Transverse colon (tissue), 4 donors: ENCODE measurements at regions not wholly inside any gene's neighbourhood (a gene's known extent, or its start where the extent isn't known, plus 50 kb on each side); places are given as distances from the start of the nearest gene placed in this dataset.

Experiments used
- DNase-seq: peaks from one replicate; pipeline ENCODE4 v3.0.0-alpha.2; 2019
- H3K27ac ChIP-seq, 4 donors: fragments of 200-600 bp; sonication (generic); 2 replicates each; pipeline ENCODE4 v1.5.1; 2016 to 2018; ENCODE audit warnings: inconsistent platforms in 4 of 4
- H3K27me3 ChIP-seq: fragments of 200-600 bp; sonication (generic); 2 replicates; pipeline ENCODE4 v1.5.1; 2017; ENCODE audit warnings: inconsistent platforms
- H3K36me3 ChIP-seq, 4 donors: fragments of 200-600 bp; sonication (generic); 2 replicates each; pipeline ENCODE4 v1.5.1; 2017 to 2019; ENCODE audit warnings: inconsistent platforms in 4 of 4
- H3K4me1 ChIP-seq, 4 donors: fragments of 200-600 bp; sonication (generic); 2 replicates each; pipeline ENCODE4 v1.5.1; 2017 to 2020; ENCODE audit warnings: inconsistent platforms in 4 of 4
- H3K4me3 ChIP-seq, 4 donors: fragments of 200-600 bp; sonication (generic); 1 replicate in 1 of 4; 2 replicates in 3 of 4; pipeline versions ENCODE4 v1.5.1 to v1.6.1; 2017 to 2019; ENCODE audit warnings: inconsistent platforms in 4 of 4
- H3K9me3 ChIP-seq, 2 donors: fragments of 200-600 bp; sonication (generic); 2 replicates each; pipeline ENCODE4 v1.5.1; 2017 to 2019; ENCODE audit warnings: inconsistent platforms in 2 of 2
- EP300 ChIP-seq: sonication (generic); formaldehyde crosslinking; IDR thresholded peaks from one replicate; pipeline ENCODE4 v1.6.1; 2017; ENCODE audit warnings: antibody characterized with exemption, low read depth
- POLR2A ChIP-seq: fragments of 450-650 bp; IDR thresholded peaks from one replicate; pipeline ENCODE4 v1.6.1; 2016; ENCODE audit warnings: antibody characterized with exemption, mild to moderate bottlenecking, moderate library complexity
- POLR2AphosphoS5 ChIP-seq, 3 donors: sonication (generic); formaldehyde crosslinking; IDR thresholded peaks; one replicate each; pipeline ENCODE4 v1.6.1; 2016; ENCODE audit warnings: antibody characterized with exemption in 3 of 3
- WGBS, 2 donors: methylation state at CpG; one replicate each; pipeline ENCODE4 v1.1.5; 2018; ENCODE audit warnings: low coverage in 1 of 2; 5-methylcytosine and 5-hydroxymethylcytosine counted together
- in situ Hi-C, 4 donors: fragments of 200-750 bp; cut with MboI; loops; one replicate each; pipeline versions ENCODE4 v1.15.0 to v1.15.1; 2017; ENCODE audit warnings: low sequenced_read_pairs in 3 of 4, low pct_ligation_motif_present in 1 of 4, low pct_unique_long_range_greater_than_20kb in 1 of 4
- intact Hi-C: fragments of 100-400 bp; cut with DNase I; formaldehyde crosslinking; loops from one replicate; pipeline ENCODE4 v1.15.1; 2023; ENCODE audit warnings: low total_unique reads
- TF ChIP-seq, protein P1 (sequence below), 5 experiments: fragments of 200-600 bp in 3 of 5; fragments of 450-650 bp in 2 of 5; sonication (generic) in 3 of 5; IDR thresholded peaks; 1 replicate in 2 of 5; 2 replicates in 3 of 5; pipeline ENCODE4 v1.5.1; 2016 to 2017; ENCODE audit warnings: antibody characterized with exemption in 5 of 5, inconsistent platforms in 3 of 5, mild to moderate bottlenecking in 2 of 5, moderate library complexity in 1 of 5

DNA sequence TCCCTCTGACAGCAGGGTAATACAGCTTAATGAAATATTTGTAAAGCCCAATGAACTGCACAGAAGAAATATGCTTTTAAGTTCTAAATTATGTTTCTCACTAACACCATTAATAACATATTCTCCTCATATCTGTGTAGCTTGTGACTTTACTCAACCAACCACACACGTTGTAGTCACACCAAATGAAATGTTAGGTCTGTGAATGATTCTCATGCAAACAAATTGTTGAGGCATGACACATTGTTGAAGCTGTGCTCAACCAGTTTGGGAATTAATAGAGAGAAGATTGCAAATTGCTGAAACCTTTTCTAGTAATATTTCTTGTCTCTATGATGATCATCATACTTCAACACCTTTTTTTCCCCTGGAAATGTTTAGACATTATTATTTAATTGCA lies 645.9 kb downstream of the PCDH7 start:
- Histone ChIP-seq H3K4me1 (no peaks in the 10 kb centered on the region), H3K27ac (no peak overlapping the region), H3K9me3 (no peaks in the 10 kb centered on the region), H3K27me3 (no peaks in the 10 kb centered on the region), H3K4me3 (no peak overlapping the region), H3K36me3 (no peaks in the 10 kb centered on the region)
- TF ChIP-seq, protein P1, sequence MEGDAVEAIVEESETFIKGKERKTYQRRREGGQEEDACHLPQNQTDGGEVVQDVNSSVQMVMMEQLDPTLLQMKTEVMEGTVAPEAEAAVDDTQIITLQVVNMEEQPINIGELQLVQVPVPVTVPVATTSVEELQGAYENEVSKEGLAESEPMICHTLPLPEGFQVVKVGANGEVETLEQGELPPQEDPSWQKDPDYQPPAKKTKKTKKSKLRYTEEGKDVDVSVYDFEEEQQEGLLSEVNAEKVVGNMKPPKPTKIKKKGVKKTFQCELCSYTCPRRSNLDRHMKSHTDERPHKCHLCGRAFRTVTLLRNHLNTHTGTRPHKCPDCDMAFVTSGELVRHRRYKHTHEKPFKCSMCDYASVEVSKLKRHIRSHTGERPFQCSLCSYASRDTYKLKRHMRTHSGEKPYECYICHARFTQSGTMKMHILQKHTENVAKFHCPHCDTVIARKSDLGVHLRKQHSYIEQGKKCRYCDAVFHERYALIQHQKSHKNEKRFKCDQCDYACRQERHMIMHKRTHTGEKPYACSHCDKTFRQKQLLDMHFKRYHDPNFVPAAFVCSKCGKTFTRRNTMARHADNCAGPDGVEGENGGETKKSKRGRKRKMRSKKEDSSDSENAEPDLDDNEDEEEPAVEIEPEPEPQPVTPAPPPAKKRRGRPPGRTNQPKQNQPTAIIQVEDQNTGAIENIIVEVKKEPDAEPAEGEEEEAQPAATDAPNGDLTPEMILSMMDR (IDR thresholded peaks at IDR 0.05): no peak
- no peak for TF ChIP-seq POLR2A
- no peak for TF ChIP-seq EP300
- TF ChIP-seq POLR2AphosphoS5 (IDR thresholded peaks at IDR 0.05): no peak
- WGBS, 2 donors: 41 to 45% methylated on average over 1 of the region's 1 CpG
- in situ Hi-C loops: no loop called here
- no peak for DNase-seq
- intact Hi-C loops: no loop called here

DNA sequence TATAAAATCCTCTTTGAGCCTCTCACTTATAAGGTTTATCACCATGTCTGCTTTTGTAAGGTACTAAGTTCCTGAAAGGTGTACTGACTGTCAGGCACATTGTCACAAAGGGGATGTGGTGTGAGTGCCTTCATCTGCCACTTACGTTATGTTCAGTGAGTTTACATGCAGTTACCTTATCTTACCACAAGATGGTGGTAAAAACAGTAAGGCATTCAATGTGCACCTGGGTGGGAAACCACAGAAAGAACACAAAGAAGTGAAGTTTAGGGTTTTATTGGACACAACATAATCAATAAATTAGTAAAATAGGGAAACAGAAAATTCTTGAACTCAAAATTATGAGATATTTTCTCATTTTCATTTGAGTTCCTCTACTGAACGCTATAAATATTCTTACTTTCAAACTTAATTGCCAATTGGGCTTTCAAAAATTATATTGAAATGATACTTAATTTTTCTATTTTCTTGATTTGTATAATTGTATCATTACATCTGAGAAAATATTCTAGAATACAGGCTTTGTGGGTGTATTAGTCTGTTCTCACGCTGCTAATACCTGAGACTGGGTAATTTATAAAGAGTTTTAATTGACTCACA lies 650.8 kb downstream of the PCDH7 start:
- TF ChIP-seq EP300 (no peak), POLR2A (no peak), POLR2AphosphoS5 (IDR thresholded peaks at IDR 0.05) (no peak)
- TF ChIP-seq, protein P1 (IDR thresholded peaks at IDR 0.05): peak; percentile 66 to 74 (median 72)
- intact Hi-C loops (no loop called here), in situ Hi-C loops (no loop called here)
- no peak overlapping the region for H3K27ac ChIP-seq
- no peak for DNase-seq
- H3K4me3 ChIP-seq: no peak overlapping the region
- no peaks in the 10 kb centered on the region for H3K27me3 ChIP-seq
- 55 to 61% methylated on average over 3 of the region's 3 CpGs for WGBS, 2 donors
- no peaks in the 10 kb centered on the region for H3K36me3 ChIP-seq
- H3K9me3 ChIP-seq: no peaks in the 10 kb centered on the region
- H3K4me1 ChIP-seq: no peaks in the 10 kb centered on the region

DNA sequence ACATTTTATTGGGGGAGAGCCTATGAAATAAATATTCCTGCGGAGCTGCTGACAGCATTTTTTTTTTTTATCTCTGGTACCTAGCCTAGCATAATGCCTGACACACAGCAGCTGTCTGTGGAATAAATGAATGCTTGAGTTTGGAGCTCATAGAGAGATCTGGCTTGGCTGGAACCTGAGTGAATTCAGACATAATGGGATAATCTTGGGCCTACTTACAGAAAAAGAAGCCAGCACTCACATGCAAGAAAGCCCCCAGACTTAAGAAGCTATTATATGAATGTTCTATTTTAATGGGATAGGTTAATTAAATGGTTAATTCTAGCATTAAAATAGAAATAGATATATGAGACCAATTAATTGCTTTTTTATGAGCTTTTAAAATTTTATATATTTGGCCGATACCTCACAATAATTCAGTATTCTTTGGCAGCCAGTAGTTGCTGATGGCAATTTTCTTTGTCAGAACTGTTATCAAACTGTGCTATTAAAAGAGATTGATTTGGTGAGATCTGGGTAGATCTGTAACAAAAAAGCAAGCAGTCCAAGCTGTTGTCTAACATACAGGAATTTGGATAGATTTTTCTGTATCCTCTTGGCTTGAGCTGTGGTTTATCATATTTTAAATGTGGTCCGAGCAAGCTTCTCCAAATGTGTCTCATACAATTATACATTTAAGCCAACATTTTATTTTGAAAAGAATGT lies 654.2 kb downstream of the PCDH7 start:
- Histone ChIP-seq H3K36me3 (no peaks in the 10 kb centered on the region), H3K4me3 (no peak overlapping the region), H3K27me3 (no peaks in the 10 kb centered on the region), H3K9me3 (no peaks in the 10 kb centered on the region), H3K4me1 (no peaks in the 10 kb centered on the region), H3K27ac (no peak overlapping the region)
- 78 to 80% methylated on average over 3 of the region's 3 CpGs for WGBS, 2 donors
- in situ Hi-C loops (no loop called here), intact Hi-C loops (no loop called here)
- TF ChIP-seq POLR2AphosphoS5 (IDR thresholded peaks at IDR 0.05) (no peak), EP300 (no peak), POLR2A (no peak)
- TF ChIP-seq, protein P1 (IDR thresholded peaks at IDR 0.05): no peak
- DNase-seq: no peak

DNA sequence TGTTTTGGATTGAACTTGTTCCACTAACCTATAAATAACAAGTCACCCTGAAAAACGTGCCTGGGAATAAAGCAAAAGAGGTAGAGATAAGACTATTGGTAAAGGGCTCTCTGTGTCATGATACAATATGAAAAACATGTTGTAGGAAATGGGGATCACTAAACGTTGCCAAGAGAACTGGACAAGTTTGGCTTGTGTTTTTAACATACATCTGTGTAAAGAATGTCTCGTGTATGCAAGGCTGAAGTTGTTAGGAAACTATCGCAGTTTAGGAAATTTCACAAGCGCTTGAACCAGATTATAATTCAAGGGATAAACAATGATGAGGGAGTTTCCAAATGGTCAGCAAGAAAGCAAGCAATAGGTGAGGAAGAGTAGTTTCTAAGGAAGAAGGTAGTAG lies 655.8 kb downstream of the PCDH7 start:
- in situ Hi-C loops: no loop called here
- H3K4me3 ChIP-seq: no peak overlapping the region
- TF ChIP-seq POLR2A: no peak
- no peak for TF ChIP-seq EP300
- TF ChIP-seq, protein P1 (IDR thresholded peaks at IDR 0.05): no peak
- TF ChIP-seq POLR2AphosphoS5 (IDR thresholded peaks at IDR 0.05): no peak
- intact Hi-C loops: no loop called here
- H3K36me3 ChIP-seq: no peaks in the 10 kb centered on the region
- no peaks in the 10 kb centered on the region for H3K4me1 ChIP-seq
- DNase-seq: no peak
- H3K9me3 ChIP-seq: no peaks in the 10 kb centered on the region
- WGBS, 2 donors: 68 to 74% methylated on average over 4 to 5 of the region's 5 CpGs
- H3K27ac ChIP-seq: no peak overlapping the region
- H3K27me3 ChIP-seq: no peaks in the 10 kb centered on the region
